PC-3 (cell line): ENCODE measurements at regions not wholly inside any gene's neighbourhood (a gene's known extent, or its start where the extent isn't known, plus 50 kb on each side); places are given as distances from the start of the nearest gene placed in this dataset.

Experiments used
- ATAC-seq: fragments of 200-7000 bp; cut with Tn5 transposase; 2 replicates; pipeline ENCODE4 v1.9.1; 2020; ENCODE audit warnings: mild to moderate bottlenecking, moderate library complexity
- BruUV-seq: library from RNA; stranded (reverse); fragments of 400-500 nt; replicated peaks from 2 replicates; lab custom pipeline; 2021; lab: Mats Ljungman, UMichigan
- CTCF ChIA-PET: fragments of 300-600 bp; sonication (Branson Sonifier 250); formaldehyde crosslinking; loops from one replicate; lab custom pipeline; 2022; ENCODE audit warnings: antibody characterized with exemption; lab: Charles Lee
- POLR2A ChIA-PET: fragments of 300-600 bp; sonication (Branson Sonifier 250); formaldehyde crosslinking; loops from one replicate; lab custom pipeline; 2022; ENCODE audit warnings: antibody characterized with exemption; ENCODE audit not compliant: unreplicated experiment; lab: Charles Lee
- DNase-seq: peaks from one replicate; pipeline ENCODE4 v3.0.0-alpha.2; 2015
- H2AFZ ChIP-seq: fragments of 300-600 bp; sonication (generic); 2 replicates; pipeline ENCODE4 v1.6.0; 2016; ENCODE audit warnings: antibody characterized with exemption, low read length
- H3F3A ChIP-seq: fragments of 300-600 bp; sonication (generic); one replicate; pipeline ENCODE4 v1.6.0; 2017; ENCODE audit warnings: antibody characterized with exemption, low read length, control low read depth, mild to moderate bottlenecking; ENCODE audit not compliant: unreplicated experiment
- H3K27ac ChIP-seq: fragments of 300-600 bp; sonication (generic); 2 replicates; pipeline ENCODE4 v1.5.1; 2016; ENCODE audit warnings: mild to moderate bottlenecking, low read length
- H3K27me3 ChIP-seq: fragments of 300-600 bp; sonication (generic); 2 replicates; pipeline ENCODE4 v1.6.1; 2016; ENCODE audit warnings: low read length, mixed read lengths
- H3K36me3 ChIP-seq: fragments of 300-600 bp; sonication (generic); 2 replicates; pipeline ENCODE4 v1.6.1; 2016; ENCODE audit warnings: low read depth, mixed run types, low read length, mixed read lengths
- H3K4me1 ChIP-seq: fragments of 300-600 bp; sonication (generic); 2 replicates; pipeline ENCODE4 v1.5.1; 2016; ENCODE audit warnings: low read length; ENCODE audit not compliant: insufficient read depth
- H3K4me2 ChIP-seq: fragments of 300-600 bp; sonication (generic); 2 replicates; pipeline ENCODE4 v1.6.0; 2016; ENCODE audit warnings: low read length
- H3K4me3 ChIP-seq: fragments of 300-600 bp; sonication (generic); 2 replicates; pipeline ENCODE4 v1.5.1; 2016; ENCODE audit warnings: mild to moderate bottlenecking, low read length, mixed read lengths
- H3K79me2 ChIP-seq: fragments of 300-600 bp; sonication (generic); 2 replicates; pipeline ENCODE4 v1.6.1; 2017; ENCODE audit warnings: low read length, mixed read lengths
- H3K9ac ChIP-seq: fragments of 300-600 bp; sonication (generic); 2 replicates; pipeline ENCODE4 v1.6.0; 2016; ENCODE audit warnings: mild to moderate bottlenecking, low read length
- H3K9me2 ChIP-seq: fragments of 300-600 bp; sonication (generic); replicated peaks from 2 replicates; pipeline ENCODE4 v1.6.1; 2016; ENCODE audit warnings: mixed run types, low read length, mixed read lengths
- H3K9me3 ChIP-seq: fragments of 300-600 bp; sonication (generic); 2 replicates; pipeline ENCODE4 v1.6.1; 2016; ENCODE audit warnings: low read length, mixed read lengths
- H4K20me1 ChIP-seq: fragments of 300-600 bp; sonication (generic); 2 replicates; pipeline ENCODE4 v1.6.1; 2016; ENCODE audit warnings: low read length, mixed read lengths
- EZH2 ChIP-seq: fragments of 300-600 bp; sonication (generic); IDR thresholded peaks from one replicate; pipeline ENCODE4 v1.6.1; 2017; ENCODE audit warnings: antibody characterized with exemption, mild to moderate bottlenecking, low read length; ENCODE audit not compliant: unreplicated experiment
- EZH2phosphoT487 ChIP-seq: fragments of 300-600 bp; sonication (generic); IDR thresholded peaks from 2 replicates; pipeline ENCODE4 v1.6.1; 2018; ENCODE audit warnings: mild to moderate bottlenecking, antibody characterized with exemption, low read length, borderline replicate concordance
- intact Hi-C: fragments of 100-400 bp; cut with micrococcal nuclease; formaldehyde crosslinking; loops from 2 replicates; pipeline ENCODE4 v1.9.0; 2023
- TF ChIP-seq, protein P1 (sequence below): fragments of 300-600 bp; sonication (generic); conservative IDR thresholded peaks from 2 replicates; pipeline ENCODE4 v1.5.1; 2017; ENCODE audit warnings: antibody characterized with exemption, low read depth, mild to moderate bottlenecking, low read length

DNA sequence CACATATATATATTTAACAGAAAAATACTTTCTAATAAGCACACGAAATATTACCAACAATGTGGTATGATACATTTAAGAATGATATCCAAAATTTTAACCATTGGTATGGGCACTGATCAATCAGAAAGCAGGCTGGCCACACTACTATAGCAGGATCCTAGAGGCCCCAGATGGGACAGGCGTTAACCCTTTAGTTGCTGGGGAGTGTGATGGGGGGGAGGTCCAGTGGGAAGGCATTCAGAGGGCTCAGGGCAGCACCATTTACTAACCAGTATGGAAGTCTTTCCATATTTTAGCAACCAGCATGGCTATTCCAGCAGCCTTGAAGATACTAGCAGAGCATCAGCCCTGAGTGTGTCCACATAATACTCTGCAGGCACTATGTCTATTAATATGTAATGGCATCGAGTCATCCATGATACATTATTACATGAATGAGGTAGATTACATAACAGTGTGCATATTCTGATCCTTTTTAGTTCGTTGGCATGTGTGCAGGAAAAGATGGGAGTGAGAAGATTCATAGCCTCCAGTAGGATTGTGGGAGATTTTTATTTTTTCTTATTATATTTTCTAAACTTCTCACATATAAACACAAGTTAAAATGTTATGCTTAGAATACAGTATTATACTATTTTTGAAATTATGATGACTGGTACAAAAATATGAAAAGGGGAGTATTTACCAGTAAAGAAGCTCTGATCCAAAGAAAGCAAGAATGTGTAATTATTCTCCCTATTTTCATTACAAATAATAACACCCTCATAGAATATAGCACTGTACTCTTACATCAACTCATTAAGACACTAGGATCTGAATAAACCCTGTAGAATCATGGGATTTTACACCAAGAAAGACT is 78.9 kb downstream of the FAM217A start:
- intact Hi-C loops, result loop anchor here (10.0 kb wide), 1 partner anchor 725 kb away; no protein-coding TSS in a partner anchor
- Histone ChIP-seq H3K36me3 (no peaks in the 10 kb centered on the region), H3K9me3 (no peaks in the 10 kb centered on the region), H2AFZ (no peak overlapping the region), H3K9ac (no peak overlapping the region), H3K27me3 (no peaks in the 10 kb centered on the region), H3K4me3 (no peak overlapping the region), H3F3A (no peaks in the 10 kb centered on the region), H3K4me1 (no peaks in the 10 kb centered on the region), H4K20me1 (no peaks in the 10 kb centered on the region), H3K79me2 (no peaks in the 10 kb centered on the region), H3K9me2 (no peaks in the 10 kb centered on the region), H3K27ac (no peak overlapping the region), H3K4me2 (no peak overlapping the region)
- POLR2A ChIA-PET, result no interaction called here
- ATAC-seq (no peak), DNase-seq (no peak)
- TF ChIP-seq, protein P1, sequence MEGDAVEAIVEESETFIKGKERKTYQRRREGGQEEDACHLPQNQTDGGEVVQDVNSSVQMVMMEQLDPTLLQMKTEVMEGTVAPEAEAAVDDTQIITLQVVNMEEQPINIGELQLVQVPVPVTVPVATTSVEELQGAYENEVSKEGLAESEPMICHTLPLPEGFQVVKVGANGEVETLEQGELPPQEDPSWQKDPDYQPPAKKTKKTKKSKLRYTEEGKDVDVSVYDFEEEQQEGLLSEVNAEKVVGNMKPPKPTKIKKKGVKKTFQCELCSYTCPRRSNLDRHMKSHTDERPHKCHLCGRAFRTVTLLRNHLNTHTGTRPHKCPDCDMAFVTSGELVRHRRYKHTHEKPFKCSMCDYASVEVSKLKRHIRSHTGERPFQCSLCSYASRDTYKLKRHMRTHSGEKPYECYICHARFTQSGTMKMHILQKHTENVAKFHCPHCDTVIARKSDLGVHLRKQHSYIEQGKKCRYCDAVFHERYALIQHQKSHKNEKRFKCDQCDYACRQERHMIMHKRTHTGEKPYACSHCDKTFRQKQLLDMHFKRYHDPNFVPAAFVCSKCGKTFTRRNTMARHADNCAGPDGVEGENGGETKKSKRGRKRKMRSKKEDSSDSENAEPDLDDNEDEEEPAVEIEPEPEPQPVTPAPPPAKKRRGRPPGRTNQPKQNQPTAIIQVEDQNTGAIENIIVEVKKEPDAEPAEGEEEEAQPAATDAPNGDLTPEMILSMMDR, result no peak
- TF ChIP-seq EZH2phosphoT487, result no peak
- no peak for TF ChIP-seq EZH2
- CTCF ChIA-PET, result no interaction called here
- BruUV-seq, result no TSS peak

DNA sequence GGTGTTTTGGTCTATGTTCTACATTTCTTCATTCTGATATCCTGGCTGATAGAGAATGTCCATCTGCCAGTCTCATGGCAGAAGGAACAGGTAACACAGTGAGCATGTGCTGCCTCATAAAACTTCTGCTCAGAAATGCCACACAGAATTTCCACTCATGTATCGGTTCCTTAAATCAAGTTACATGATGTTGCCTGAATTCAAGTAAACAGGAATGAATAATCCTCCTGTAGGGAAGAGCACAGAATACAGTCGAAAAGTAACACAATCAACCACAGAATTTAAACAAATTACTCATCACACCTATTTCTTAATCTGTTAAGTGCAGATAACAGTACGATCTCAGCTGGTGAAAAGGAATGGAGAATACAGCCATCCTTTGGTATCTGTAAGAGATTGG is 74.7 kb downstream of the FAM217A start:
- H3K4me3 ChIP-seq, result no peak overlapping the region
- H3K9me2 ChIP-seq, result no peaks in the 10 kb centered on the region
- no peak for ATAC-seq
- BruUV-seq, result no TSS peak
- no peak overlapping the region for H3K4me2 ChIP-seq
- no peak overlapping the region for H3K9ac ChIP-seq
- H4K20me1 ChIP-seq, result no peaks in the 10 kb centered on the region
- H3K79me2 ChIP-seq, result no peaks in the 10 kb centered on the region
- CTCF ChIA-PET, result no interaction called here
- H3K27ac ChIP-seq, result no peak overlapping the region
- H3K4me1 ChIP-seq, result peaks cover 5% of the 10 kb centered on the region; the same call in 1 of the 2 replicates
- intact Hi-C loops, result no loop called here
- POLR2A ChIA-PET, result no interaction called here
- TF ChIP-seq, protein P1, result no peak
- TF ChIP-seq EZH2phosphoT487 (no peak), EZH2 (no peak)
- no peak for DNase-seq
- no peak overlapping the region for H2AFZ ChIP-seq
- H3K36me3 ChIP-seq, result no peaks in the 10 kb centered on the region
- H3K27me3 ChIP-seq, result no peaks in the 10 kb centered on the region
- no peaks in the 10 kb centered on the region for H3F3A ChIP-seq
- H3K9me3 ChIP-seq, result no peaks in the 10 kb centered on the region
